Thyroid gland (tissue), 4 donors: ENCODE measurements at regions not wholly inside any gene's neighbourhood (a gene's known extent, or its start where the extent isn't known, plus 50 kb on each side); places are given as distances from the start of the nearest gene placed in this dataset.

ENCODE experiments used
- DNase-seq, 2 donors: peaks; one replicate each; pipeline ENCODE4 v3.0.0-alpha.2; 2019
- H3K27ac ChIP-seq, 3 donors: fragments of 200-600 bp; sonication (generic); 1 replicate in 2 of 3; 2 replicates in 1 of 3; pipeline ENCODE4 v1.5.1; 2016 to 2019; ENCODE audit warnings: mild to moderate bottlenecking in 1 of 3, moderate library complexity in 1 of 3
- H3K27me3 ChIP-seq: fragments of 200-600 bp; sonication (generic); one replicate; pipeline ENCODE4 v1.5.1; 2019
- H3K36me3 ChIP-seq, 2 donors: fragments of 200-600 bp; sonication (generic); one replicate each; pipeline ENCODE4 v1.5.1; 2016 to 2019
- H3K4me1 ChIP-seq, 2 donors: fragments of 200-600 bp; sonication (generic); one replicate each; pipeline ENCODE4 v1.5.1; 2017 to 2019
- H3K4me3 ChIP-seq, 3 donors: fragments of 200-600 bp; sonication (generic); replicated peaks in 1 of 3; 1 replicate in 2 of 3; 2 replicates in 1 of 3; pipeline ENCODE4 v1.5.1; 2016; ENCODE audit warnings: mild to moderate bottlenecking in 1 of 3
- H3K9me3 ChIP-seq: fragments of 200-600 bp; sonication (generic); one replicate; pipeline ENCODE4 v1.5.1; 2017
- CTCF ChIP-seq, 6 experiments: fragments of 200-600 bp in 3 of 6; fragments of 450-650 bp in 3 of 6; sonication (generic) in 3 of 6; IDR thresholded peaks; one replicate each; pipeline ENCODE4 v1.5.1; 2016 to 2019; ENCODE audit warnings: antibody characterized with exemption in 6 of 6, mild to moderate bottlenecking in 2 of 6, inconsistent platforms in 1 of 6, moderate library complexity in 1 of 6
- POLR2A ChIP-seq, 2 donors: fragments of 450-650 bp; IDR thresholded peaks; one replicate each; pipeline ENCODE4 v1.6.1; 2017; ENCODE audit warnings: antibody characterized with exemption in 2 of 2, mild to moderate bottlenecking in 2 of 2, moderate library complexity in 1 of 2
- WGBS, 2 donors: methylation state at CpG; one replicate each; pipeline ENCODE4 v1.1.5; 2017; 5-methylcytosine and 5-hydroxymethylcytosine counted together
- intact Hi-C: fragments of 100-400 bp; cut with DNase I; formaldehyde crosslinking; loops from one replicate; pipeline ENCODE4 v1.15.1; 2023

GRCh38 chr2:102083393-102083703 lies 59.2 kb upstream of the IL1R1 start:
- no peak overlapping the region for H3K4me3 ChIP-seq
- TF ChIP-seq POLR2A (IDR thresholded peaks at IDR 0.05) (no peak), CTCF (IDR thresholded peaks at IDR 0.05) (no peak)
- H3K27me3 ChIP-seq: no peaks in the 10 kb centered on the region
- H3K9me3 ChIP-seq: no peaks in the 10 kb centered on the region
- H3K4me1 ChIP-seq: peaks cover 11 to 14% of the 10 kb centered on the region in 2 donors
- WGBS, 2 donors: 55 to 66% methylated on average over 3 of the region's 3 CpGs
- peak overlapping the region; percentile 38 to 75 (median 65) for H3K27ac ChIP-seq
- H3K36me3 ChIP-seq: no peaks in the 10 kb centered on the region
- intact Hi-C loops: no loop called here
- peak in 1 of 2 donors; percentile 23 for DNase-seq

- H3K4me1 ChIP-seq: peaks cover 11 to 14% of the 10 kb centered on the region in 2 donors
- 71 to 75% methylated on average over 2 of the region's 2 CpGs for WGBS, 2 donors
- no peaks in the 10 kb centered on the region for H3K27me3 ChIP-seq
- H3K36me3 ChIP-seq: no peaks in the 10 kb centered on the region
- H3K9me3 ChIP-seq: no peaks in the 10 kb centered on the region
- intact Hi-C loops: no loop called here
- TF ChIP-seq POLR2A (IDR thresholded peaks at IDR 0.05) (no peak), CTCF (IDR thresholded peaks at IDR 0.05) (no peak)
- no peak overlapping the region for H3K4me3 ChIP-seq
- no peak for DNase-seq
- peak overlapping the region in 1 of 3 donors; percentile 65 for H3K27ac ChIP-seq
Observed at GRCh38 chr2:102084651-102085050, 57.9 kb upstream of the IL1R1 start.

GRCh38 chr2:102085238-102085637 lies 57.3 kb upstream of the IL1R1 start:
- Histone ChIP-seq H3K36me3 (no peaks in the 10 kb centered on the region), H3K4me3 (no peak overlapping the region), H3K27ac (no peak overlapping the region), H3K9me3 (no peaks in the 10 kb centered on the region), H3K27me3 (no peaks in the 10 kb centered on the region), H3K4me1 (peaks cover 11 to 14% of the 10 kb centered on the region in 2 donors)
- no peak for TF ChIP-seq CTCF (IDR thresholded peaks at IDR 0.05)
- TF ChIP-seq POLR2A (IDR thresholded peaks at IDR 0.05): no peak
- intact Hi-C loops: no loop called here
- no peak for DNase-seq
- WGBS, 2 donors: 93% methylated on average over 1 of the region's 1 CpG

GRCh38 chr2:102086150-102086872 lies 56.2 kb upstream of the IL1R1 start:
- Histone ChIP-seq H3K9me3 (no peaks in the 10 kb centered on the region), H3K36me3 (no peaks in the 10 kb centered on the region), H3K27me3 (no peaks in the 10 kb centered on the region), H3K4me3 (no peak overlapping the region), H3K27ac (no peak overlapping the region), H3K4me1 (peaks cover 11 to 14% of the 10 kb centered on the region in 2 donors)
- intact Hi-C loops: no loop called here
- WGBS, 2 donors: 83 to 84% methylated on average over 6 of the region's 6 CpGs
- DNase-seq: no peak
- TF ChIP-seq CTCF (IDR thresholded peaks at IDR 0.05) (no peak), POLR2A (IDR thresholded peaks at IDR 0.05) (no peak)

GRCh38 chr2:102091121-102091520 lies 51.4 kb upstream of the IL1R1 start:
- no peaks in the 10 kb centered on the region for H3K36me3 ChIP-seq
- H3K4me3 ChIP-seq: no peak overlapping the region
- no peaks in the 10 kb centered on the region for H3K4me1 ChIP-seq
- no peaks in the 10 kb centered on the region for H3K9me3 ChIP-seq
- DNase-seq: no peak
- intact Hi-C loops: no loop called here
- no peak overlapping the region for H3K27ac ChIP-seq
- no peaks in the 10 kb centered on the region for H3K27me3 ChIP-seq
- TF ChIP-seq CTCF (IDR thresholded peaks at IDR 0.05) (no peak), POLR2A (IDR thresholded peaks at IDR 0.05) (no peak)
